ENCODE measurements at regions not wholly inside any gene's neighbourhood (a gene's known extent, or its start where the extent isn't known, plus 50 kb on each side); places are given as distances from the start of the nearest gene placed in this dataset.

GRCh38 chr9:87147839-87148238 lies 200.5 kb upstream of the GAS1 start:
- H3K36me3 Mint-ChIP-seq (ENCODE audit: low read depth), result no peaks in the 10 kb centered on the region
- peaks cover 39% of the 10 kb centered on the region for H3K27me3 Mint-ChIP-seq
- DNase-seq (no peak), ATAC-seq (no peak)
- no peak for TF ChIP-seq CTCF (IDR thresholded peaks at IDR 0.05)
- no peak overlapping the region for H3K4me3 Mint-ChIP-seq
- no peak overlapping the region for H3K27ac Mint-ChIP-seq
- H3K4me1 Mint-ChIP-seq (ENCODE audit: low read depth), result peaks cover 4% of the 10 kb centered on the region
- ChIA-PET CTCF (no interaction called here), POLR2A (no interaction called here)
- intact Hi-C loops (cut with micrococcal nuclease), result no loop called here
- H3K9me3 Mint-ChIP-seq, result no peaks in the 10 kb centered on the region

GRCh38 chr9:87148331-87149104 lies 201.2 kb upstream of the GAS1 start:
- Mint-ChIP-seq H3K4me3 (no peak overlapping the region), H3K9me3 (no peaks in the 10 kb centered on the region), H3K4me1 (ENCODE audit: low read depth) (peaks cover 4% of the 10 kb centered on the region), H3K36me3 (ENCODE audit: low read depth) (no peaks in the 10 kb centered on the region), H3K27ac (no peak overlapping the region), H3K27me3 (peaks cover 39% of the 10 kb centered on the region)
- ATAC-seq (no peak), DNase-seq (no peak)
- ChIA-PET POLR2A (no interaction called here), CTCF (no interaction called here)
- no peak for TF ChIP-seq CTCF (IDR thresholded peaks at IDR 0.05)
- intact Hi-C loops (cut with micrococcal nuclease), result no loop called here

- Mint-ChIP-seq H3K4me3 (no peak overlapping the region), H3K27ac (no peak overlapping the region), H3K9me3 (no peaks in the 10 kb centered on the region), H3K4me1 (ENCODE audit: low read depth) (peaks cover 4% of the 10 kb centered on the region), H3K27me3 (peaks cover 38% of the 10 kb centered on the region), H3K36me3 (ENCODE audit: low read depth) (no peaks in the 10 kb centered on the region)
- TF ChIP-seq CTCF (IDR thresholded peaks at IDR 0.05), result no peak
- ATAC-seq (no peak), DNase-seq (no peak)
- intact Hi-C loops (cut with micrococcal nuclease), result no loop called here
- CTCF ChIA-PET, result no interaction called here
- POLR2A ChIA-PET, result no interaction called here
Observed at GRCh38 chr9:87149799-87150198, 202.5 kb upstream of the GAS1 start.

GRCh38 chr9:87152256-87152655 lies 204.9 kb upstream of the GAS1 start:
- no peak for ATAC-seq
- H3K36me3 Mint-ChIP-seq (ENCODE audit: low read depth), result no peaks in the 10 kb centered on the region
- ChIA-PET POLR2A (no interaction called here), CTCF (no interaction called here)
- H3K4me3 Mint-ChIP-seq, result no peak overlapping the region
- peaks cover 36% of the 10 kb centered on the region for H3K27me3 Mint-ChIP-seq
- H3K27ac Mint-ChIP-seq, result no peak overlapping the region
- no peaks in the 10 kb centered on the region for H3K9me3 Mint-ChIP-seq
- DNase-seq, result no peak
- TF ChIP-seq CTCF (IDR thresholded peaks at IDR 0.05), result no peak
- peaks cover 4% of the 10 kb centered on the region for H3K4me1 Mint-ChIP-seq (ENCODE audit: low read depth)
- intact Hi-C loops (cut with micrococcal nuclease), result no loop called here

GRCh38 chr9:87156247-87156646 lies 208.9 kb upstream of the GAS1 start:
- Mint-ChIP-seq H3K27me3 (peaks cover 9% of the 10 kb centered on the region), H3K27ac (no peak overlapping the region), H3K9me3 (no peaks in the 10 kb centered on the region), H3K36me3 (ENCODE audit: low read depth) (no peaks in the 10 kb centered on the region), H3K4me3 (no peak overlapping the region), H3K4me1 (ENCODE audit: low read depth) (no peaks in the 10 kb centered on the region)
- TF ChIP-seq CTCF (IDR thresholded peaks at IDR 0.05), result no peak
- intact Hi-C loops (cut with micrococcal nuclease), result no loop called here
- DNase-seq, result no peak
- ChIA-PET CTCF (interaction anchor here (0.6 kb wide), 1 partner anchor 56 kb away, joined by 3 read pairs; no protein-coding TSS in a partner anchor), POLR2A (no interaction called here)
- ATAC-seq, result no peak

Measured in activated CD8-positive, alpha-beta T cell treated with anti-CD3 and anti-CD28 coated beads for 36 hours (primary cell).